ENCODE measurements at regions not wholly inside any gene's neighbourhood (a gene's known extent, or its start where the extent isn't known, plus 50 kb on each side); places are given as distances from the start of the nearest gene placed in this dataset.

- TF ChIP-seq CTCF (IDR thresholded peaks at IDR 0.05; ENCODE audit: low read length), result no peak
- no peak for TF ChIP-seq EZH2 (IDR thresholded peaks at IDR 0.05; ENCODE audit: borderline replicate concordance, low read length)
These were observed 178.0 kb downstream of the TOMM20 start for GRCh38 chr1:234950598-234950997.
